NCI-H1930 (cell line): ENCODE measurements at regions not wholly inside any gene's neighbourhood (a gene's known extent, or its start where the extent isn't known, plus 50 kb on each side); places are given as distances from the start of the nearest gene placed in this dataset.
"Not testable (repeated sequence)": the region's sequence is repeated elsewhere in the genome, so short reads cannot be mapped to it uniquely, and the experiment has no call there.

Experiments
- DNase-seq, 2 experiments: peaks; one replicate each; lab custom pipeline; 2025; lab: John Stamatoyannopoulos, UW

DNA sequence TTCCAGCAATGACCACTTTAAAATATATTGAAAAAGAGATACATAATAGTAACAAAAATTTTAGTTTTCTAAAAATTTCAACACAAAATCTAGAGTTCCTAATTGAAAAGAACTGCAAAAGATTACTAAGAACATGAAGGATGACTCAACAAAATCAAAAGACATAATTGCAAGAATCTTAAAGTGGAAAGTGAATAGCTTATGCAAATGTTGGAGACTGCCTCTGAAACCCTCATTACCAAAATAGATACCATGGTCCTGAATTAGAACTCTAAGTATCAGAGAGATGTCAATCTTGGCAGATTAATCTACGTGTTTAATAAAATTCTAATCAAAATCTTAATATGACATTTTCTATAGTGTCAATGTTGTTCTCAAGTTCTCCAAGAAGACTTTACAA, 60.7 kb upstream of the SGO1 start:
- DNase-seq: no peak

DNA sequence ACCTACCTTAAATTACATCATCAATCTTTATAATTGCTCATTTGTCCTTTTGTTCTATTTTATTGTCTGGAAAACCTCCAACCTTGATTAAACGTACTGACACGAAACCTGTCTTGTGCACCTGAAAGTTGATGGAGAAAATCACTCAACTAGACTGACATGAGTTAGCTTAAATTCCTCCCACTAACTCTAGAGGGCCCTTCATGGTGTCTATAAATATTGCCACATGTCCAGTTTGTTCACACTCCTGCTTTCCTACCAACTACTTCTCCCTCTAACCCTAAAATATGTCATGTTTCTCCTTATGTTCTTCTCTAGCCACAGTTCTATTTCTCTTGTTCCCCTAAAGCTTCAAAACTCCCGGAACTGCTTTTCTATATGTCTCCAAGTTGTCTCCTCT, 59.8 kb upstream of the SGO1 start:
- no peak for DNase-seq

DNA sequence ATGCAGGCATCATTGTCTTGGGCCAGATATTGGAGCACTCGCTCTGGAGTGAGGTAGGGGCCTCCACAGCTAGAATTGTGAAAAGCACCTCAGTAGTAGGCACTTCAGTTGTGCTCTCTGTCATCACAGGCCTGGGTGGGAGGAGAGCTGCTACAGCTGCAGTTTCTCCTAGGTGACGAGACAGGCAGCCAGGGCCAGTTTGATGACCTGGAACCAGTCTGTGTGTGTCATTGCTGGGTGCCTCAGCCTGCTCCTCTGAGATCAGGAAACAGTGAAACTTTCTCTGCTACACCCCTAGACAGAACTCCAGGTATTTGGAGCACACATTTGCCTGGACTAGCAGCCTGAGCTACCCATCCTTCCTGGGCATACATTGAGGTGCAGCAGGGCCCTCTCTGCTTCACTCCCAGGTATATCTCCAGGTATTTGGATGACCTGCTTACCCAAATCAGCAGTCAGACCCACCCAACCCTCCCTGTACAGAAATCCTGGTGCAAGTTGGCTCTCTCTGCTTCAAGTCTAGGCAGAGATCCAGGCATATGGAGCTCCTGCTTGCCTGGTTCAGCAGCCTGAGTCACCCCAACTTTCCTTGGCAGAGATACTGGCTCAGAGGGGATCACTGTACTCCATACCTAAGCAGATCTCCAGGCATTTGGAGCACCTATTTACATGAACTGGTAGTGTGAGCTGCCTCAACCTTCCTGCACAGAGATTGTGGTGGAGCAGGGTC, 54.3 kb upstream of the SGO1 start:
- DNase-seq: no peak

DNA sequence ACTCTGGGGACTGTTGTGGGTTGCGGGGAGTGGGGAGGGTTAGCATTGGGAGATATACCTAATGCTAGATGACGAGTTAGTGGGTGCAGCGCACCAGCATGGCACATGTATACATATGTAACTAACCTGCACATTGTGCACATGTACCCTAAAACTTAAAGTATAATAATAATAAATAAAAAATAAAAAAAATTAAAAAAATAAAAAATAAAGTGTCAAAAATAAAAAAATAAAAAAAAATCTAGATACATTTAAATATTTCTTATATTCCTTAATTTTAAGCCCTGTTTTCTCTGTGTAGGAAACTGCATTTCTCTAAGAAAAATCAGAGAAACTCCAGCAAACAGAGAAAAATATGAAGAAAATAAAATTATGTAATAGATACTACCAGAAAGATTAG, 52.2 kb upstream of the SGO1 start:
- not testable (repeated sequence) for DNase-seq

DNA sequence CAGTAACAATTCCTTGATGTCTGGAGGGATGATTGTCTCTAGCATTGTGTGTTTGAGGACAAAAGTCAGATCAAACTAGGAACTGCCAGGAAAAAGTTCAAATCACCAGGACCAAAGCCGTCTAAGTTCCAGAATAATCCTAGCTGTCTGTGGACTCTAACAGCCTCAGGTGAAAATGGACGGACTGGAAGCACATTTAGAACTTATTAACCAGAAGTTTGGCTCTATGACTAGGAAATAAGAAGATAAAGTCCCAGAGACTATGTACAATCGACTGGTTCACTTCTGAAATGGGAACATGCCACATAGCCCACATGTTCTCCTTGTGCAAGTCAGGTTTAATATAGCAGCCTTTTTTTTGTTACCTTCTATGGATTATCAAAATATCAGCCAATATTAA, 50.6 kb upstream of the SGO1 start:
- DNase-seq: no peak
